HEK293 (cell line): ENCODE measurements at regions not wholly inside any gene's neighbourhood (a gene's known extent, or its start where the extent isn't known, plus 50 kb on each side); places are given as distances from the start of the nearest gene placed in this dataset.
"Not testable (repeated sequence)": the region's sequence is repeated elsewhere in the genome, so short reads cannot be mapped to it uniquely, and the experiment has no call there.

Experiments used
- CTCF ChIA-PET: fragments of 350-600 bp; formaldehyde crosslinking; extraction: SDS; loops from one replicate; lab custom pipeline; 2021; ENCODE audit warnings: antibody characterized with exemption; lab: Yijun Ruan, JAX
- POLR2A ChIA-PET: fragments of 300-600 bp; formaldehyde crosslinking; extraction: SDS; loops from one replicate; lab custom pipeline; 2020; ENCODE audit warnings: antibody characterized with exemption, inconsistent platforms; lab: Yijun Ruan, JAX
- H3K27ac ChIP-seq: fragments of 200-500 bp; sonication (Bioruptor generic); 2 replicates; pipeline ENCODE4 v1.5.1; 2014; ENCODE audit warnings: low read depth, low read length, control low read depth, inconsistent platforms; ENCODE audit errors: extremely low read depth
- H3K36me3 ChIP-seq, 2 experiments: fragments of 200-500 bp in 1 of 2; sonication (Bioruptor generic) in 1 of 2; 1 replicate in 1 of 2; 2 replicates in 1 of 2; pipeline ENCODE4 v1.5.1; 2014 to 2017; ENCODE audit warnings: inconsistent platforms in 2 of 2, low read length in 2 of 2; ENCODE audit not compliant: control insufficient read depth in 2 of 2, insufficient read depth in 1 of 2
- H3K4me1 ChIP-seq: fragments of 200-500 bp; sonication (Bioruptor generic); 2 replicates; pipeline ENCODE4 v1.5.1; 2014; ENCODE audit warnings: mild to moderate bottlenecking, low read length, inconsistent platforms; ENCODE audit not compliant: control insufficient read depth, insufficient read depth
- H3K4me3 ChIP-seq: 2 replicates; pipeline ENCODE4 v1.5.1; 2011; ENCODE audit warnings: low read depth, mild to moderate bottlenecking, control low read depth, low read length, moderate library complexity
- H3K9me3 ChIP-seq: fragments of 200-500 bp; sonication (Bioruptor generic); 2 replicates; pipeline ENCODE4 v1.5.1; 2014; ENCODE audit warnings: low read depth, low read length, inconsistent platforms; ENCODE audit not compliant: control insufficient read depth, insufficient read depth
- INSM2 ChIP-seq: fragments of 450-650 bp; formaldehyde crosslinking; IDR thresholded peaks from 2 replicates; pipeline ENCODE4 v1.5.1; 2016; ENCODE audit warnings: missing biosample characterization, missing genetic modification characterization
- PRDM4 ChIP-seq: fragments of 450-650 bp; formaldehyde crosslinking; IDR thresholded peaks from 2 replicates; pipeline ENCODE4 v1.5.1; 2017; ENCODE audit warnings: missing biosample characterization, missing genetic modification characterization
- SETDB1 ChIP-seq: IDR thresholded peaks from one replicate; pipeline ENCODE4 v1.6.1; 2017; ENCODE audit warnings: mild to moderate bottlenecking, low read length, moderate library complexity, mixed read lengths; ENCODE audit not compliant: insufficient read length
- ZNF16 ChIP-seq: fragments of 450-650 bp; formaldehyde crosslinking; IDR thresholded peaks from 2 replicates; pipeline ENCODE4 v1.5.1; 2016; ENCODE audit warnings: low read depth, missing biosample characterization, missing genetic modification characterization
- ZNF184 ChIP-seq: fragments of 450-650 bp; IDR thresholded peaks from 2 replicates; pipeline ENCODE4 v1.5.1; 2018; ENCODE audit warnings: missing biosample characterization, mild to moderate bottlenecking, missing genetic modification characterization
- ZNF23 ChIP-seq: fragments of 450-650 bp; formaldehyde crosslinking; IDR thresholded peaks from 2 replicates; pipeline ENCODE4 v1.5.1; 2016; ENCODE audit warnings: missing biosample characterization, missing genetic modification characterization, borderline replicate concordance
- ZNF354C ChIP-seq: fragments of 450-650 bp; formaldehyde crosslinking; IDR thresholded peaks from 2 replicates; pipeline ENCODE4 v1.5.1; 2016; ENCODE audit warnings: missing biosample characterization, missing genetic modification characterization, low read depth, borderline replicate concordance
- ZNF521 ChIP-seq: fragments of 450-650 bp; formaldehyde crosslinking; IDR thresholded peaks from 2 replicates; pipeline ENCODE4 v1.5.1; 2017; ENCODE audit warnings: missing biosample characterization, mild to moderate bottlenecking, missing genetic modification characterization
- ZNF529 ChIP-seq: fragments of 450-650 bp; formaldehyde crosslinking; IDR thresholded peaks from 2 replicates; pipeline ENCODE4 v1.5.1; 2017; ENCODE audit warnings: missing genetic modification characterization, missing biosample characterization; ENCODE audit not compliant: insufficient replicate concordance

GRCh38 chr2:138381373-138381772 is 120.2 kb upstream of the SPOPL start:
- CTCF ChIA-PET = no interaction called here
- TF ChIP-seq ZNF529 (tag by site-specific recombination) = no peak
- TF ChIP-seq, all 188 proteins: peak for 0

GRCh38 chr2:138382672-138383071 is 118.9 kb upstream of the SPOPL start:
- Histone ChIP-seq H3K36me3 (no peaks in the 10 kb centered on the region), H3K9me3 (no peaks in the 10 kb centered on the region), H3K4me3 (no peak overlapping the region)
- POLR2A ChIA-PET = no interaction called here
- TF ChIP-seq SETDB1 = peak; percentile 13
- TF ChIP-seq ZNF354C (tag by site-specific recombination) = no peak
- TF ChIP-seq ZNF184 (tag by site-specific recombination) = peak; percentile 95
- TF ChIP-seq ZNF521 (tag by site-specific recombination) = no peak
- TF ChIP-seq ZNF16 (tag by site-specific recombination) = no peak
- TF ChIP-seq, all 188 proteins: peak for 2
- H3K4me1 ChIP-seq = no peaks in the 10 kb centered on the region
- CTCF ChIA-PET = interaction anchor here (0.5 to 0.6 kb wide), 2 partner anchors 14 to 518 kb away, joined by 3 to 4 read pairs; no protein-coding TSS in a partner anchor
- H3K27ac ChIP-seq = no peak overlapping the region

More at GRCh38 chr2:138381373-138381772, 120.2 kb upstream of the SPOPL start:
- H3K36me3 ChIP-seq = no peaks in the 10 kb centered on the region
- H3K9me3 ChIP-seq = no peaks in the 10 kb centered on the region
- H3K4me3 ChIP-seq = no peak overlapping the region
- H3K4me1 ChIP-seq = no peaks in the 10 kb centered on the region
- no peak overlapping the region for H3K27ac ChIP-seq
- POLR2A ChIA-PET = no interaction called here

- POLR2A ChIA-PET, H3K27ac ChIP-seq, H3K9me3 ChIP-seq, H3K36me3 ChIP-seq, H3K4me3 ChIP-seq, H3K4me1 ChIP-seq: not testable (repeated sequence)
- CTCF ChIA-PET = interaction anchor here (0.6 kb wide), 1 partner anchor 16 kb away, joined by 3 read pairs; no protein-coding TSS in a partner anchor
These were observed 115.4 kb upstream of the SPOPL start for GRCh38 chr2:138386191-138386590.

GRCh38 chr2:138389063-138389462 is 112.5 kb upstream of the SPOPL start:
- no peak overlapping the region for H3K4me3 ChIP-seq
- H3K9me3 ChIP-seq = no peaks in the 10 kb centered on the region
- H3K27ac ChIP-seq = no peak overlapping the region
- CTCF ChIA-PET = interaction anchor here (1.3 kb wide), 1 partner anchor 398 kb away, joined by 3 read pairs; no protein-coding TSS in a partner anchor
- POLR2A ChIA-PET = no interaction called here
- no peak for TF ChIP-seq ZNF23 (tag by site-specific recombination)
- no peaks in the 10 kb centered on the region for H3K4me1 ChIP-seq
- H3K36me3 ChIP-seq = no peaks in the 10 kb centered on the region

GRCh38 chr2:138390316-138390945 is 111.1 kb upstream of the SPOPL start:
- ChIA-PET CTCF (no interaction called here), POLR2A (no interaction called here)
- TF ChIP-seq INSM2 = no peak
- TF ChIP-seq PRDM4 (tag by site-specific recombination) = 0 out of 2 replicates have a peak, but pooled peaks have one; percentile 59
- H3K4me3 ChIP-seq = no peak overlapping the region
- H3K9me3 ChIP-seq = no peaks in the 10 kb centered on the region
- H3K27ac ChIP-seq = no peak overlapping the region
- H3K4me1 ChIP-seq = no peaks in the 10 kb centered on the region
- no peaks in the 10 kb centered on the region for H3K36me3 ChIP-seq
